GM23338 (cell line): ENCODE measurements at regions not wholly inside any gene's neighbourhood (a gene's known extent, or its start where the extent isn't known, plus 50 kb on each side); places are given as distances from the start of the nearest gene placed in this dataset.

Experiments used
- ATAC-seq: fragments of 200-7000 bp; cut with Tn5 transposase; 3 replicates; pipeline ENCODE4 v1.9.1; 2020
- DNase-seq: peaks from one replicate; pipeline ENCODE4 v3.0.0-alpha.2; 2015; ENCODE audit warnings: low spot score
- H2AFZ ChIP-seq: fragments of 200-600 bp; sonication (generic); 2 replicates; pipeline ENCODE4 v1.8.0; 2016; ENCODE audit warnings: antibody characterized with exemption, mild to moderate bottlenecking, moderate library complexity
- H3F3A ChIP-seq: fragments of 200-600 bp; sonication (generic); replicated peaks from 2 replicates; pipeline ENCODE4 v1.8.0; 2017; ENCODE audit warnings: antibody characterized with exemption, mixed run types, low read depth
- H3K27ac ChIP-seq: fragments of 200-600 bp; sonication (generic); 2 replicates; pipeline ENCODE4 v1.6.1; 2016; ENCODE audit warnings: low read depth
- H3K27me3 ChIP-seq: fragments of 200-600 bp; sonication (generic); 2 replicates; pipeline ENCODE4 v1.8.0; 2016; ENCODE audit warnings: mild to moderate bottlenecking, mixed run types, moderate library complexity; ENCODE audit not compliant: insufficient read depth
- H3K36me3 ChIP-seq: fragments of 200-600 bp; sonication (generic); 2 replicates; pipeline ENCODE4 v1.8.0; 2016; ENCODE audit warnings: mild to moderate bottlenecking; ENCODE audit not compliant: insufficient read depth
- H3K4me1 ChIP-seq: fragments of 200-600 bp; sonication (generic); 2 replicates; pipeline ENCODE4 v1.8.0; 2016; ENCODE audit warnings: mild to moderate bottlenecking, moderate library complexity; ENCODE audit not compliant: insufficient read depth
- H3K4me2 ChIP-seq: fragments of 200-600 bp; sonication (generic); 2 replicates; pipeline ENCODE4 v1.7.1; 2017; ENCODE audit warnings: mixed run types
- H3K4me3 ChIP-seq: fragments of 200-600 bp; sonication (generic); 2 replicates; pipeline ENCODE4 v1.6.1; 2016; ENCODE audit warnings: mixed run types
- H3K79me2 ChIP-seq: fragments of 200-600 bp; sonication (generic); replicated peaks from 2 replicates; pipeline ENCODE4 v1.8.0; 2017; ENCODE audit warnings: mild to moderate bottlenecking; ENCODE audit not compliant: insufficient read depth
- H3K9me2 ChIP-seq: fragments of 200-600 bp; sonication (generic); 2 replicates; pipeline ENCODE4 v1.8.0; 2017; ENCODE audit not compliant: insufficient read depth
- H4K20me1 ChIP-seq: fragments of 200-600 bp; sonication (generic); replicated peaks from 2 replicates; pipeline ENCODE4 v1.8.0; 2017; ENCODE audit warnings: mild to moderate bottlenecking; ENCODE audit not compliant: insufficient read depth
- H3K27ac Mint-ChIP-seq: 2 replicates; pipeline ENCODE4 v1.8.0; 2020; ENCODE audit warnings: inconsistent platforms, mild to moderate bottlenecking, moderate library complexity, mixed read lengths
- H3K27me3 Mint-ChIP-seq: 3 replicates; pipeline ENCODE4 v1.8.0; 2022; ENCODE audit warnings: low read depth, mild to moderate bottlenecking, moderate library complexity, mixed read lengths, inconsistent platforms; ENCODE audit not compliant: insufficient read depth, poor library complexity
- H3K36me3 Mint-ChIP-seq: 3 replicates; pipeline ENCODE4 v1.8.0; 2021; ENCODE audit warnings: low read depth, mild to moderate bottlenecking, inconsistent platforms, moderate library complexity, mixed read lengths
- H3K4me1 Mint-ChIP-seq: 3 replicates; pipeline ENCODE4 v1.8.0; 2020; ENCODE audit warnings: mild to moderate bottlenecking, inconsistent platforms, mixed read lengths
- H3K4me3 Mint-ChIP-seq: 3 replicates; pipeline ENCODE4 v1.8.0; 2021; ENCODE audit warnings: moderate library complexity, mild to moderate bottlenecking, inconsistent platforms, mixed read lengths
- H3K9me3 Mint-ChIP-seq: 3 replicates; pipeline ENCODE4 v1.8.0; 2020; ENCODE audit warnings: moderate library complexity, mild to moderate bottlenecking, inconsistent platforms, mixed read lengths
- CREB1 ChIP-seq: fragments of 250-450 bp; sonication (Bioruptor Pico); IDR thresholded peaks from 2 replicates; pipeline ENCODE4 v1.5.0; 2020; ENCODE audit warnings: low read depth, mild to moderate bottlenecking, moderate library complexity
- CTCF ChIP-seq, 2 experiments: fragments of 200-600 bp in 1 of 2; sonication (generic) in 1 of 2; conservative IDR thresholded peaks; 2 replicates each; pipeline versions ENCODE4 v1.5.1 to v1.6.1; 2016 to 2017; ENCODE audit warnings: antibody characterized with exemption in 2 of 2, low read depth in 2 of 2, mild to moderate bottlenecking in 2 of 2, moderate library complexity in 1 of 2
- ETS1 ChIP-seq: IDR thresholded peaks from 2 replicates; pipeline ENCODE4 v1.6.1; 2016; ENCODE audit warnings: antibody characterized with exemption
- EZH2 ChIP-seq: fragments of 200-600 bp; sonication (generic); IDR thresholded peaks from one replicate; pipeline ENCODE4 v1.8.0; 2017; ENCODE audit warnings: antibody characterized with exemption, mild to moderate bottlenecking, low read depth; ENCODE audit not compliant: unreplicated experiment
- EZH2phosphoT487 ChIP-seq: fragments of 200-600 bp; sonication (generic); IDR thresholded peaks from one replicate; pipeline ENCODE4 v1.8.1; 2018; ENCODE audit warnings: antibody characterized with exemption; ENCODE audit not compliant: unreplicated experiment
- JUNB ChIP-seq: IDR thresholded peaks from one replicate; pipeline ENCODE4 v1.6.1; 2016; ENCODE audit warnings: antibody characterized with exemption; ENCODE audit not compliant: unreplicated experiment
- NANOG ChIP-seq: IDR thresholded peaks from 2 replicates; pipeline ENCODE4 v1.6.1; 2016; ENCODE audit warnings: antibody characterized with exemption, borderline replicate concordance
- POLR2AphosphoS5 ChIP-seq: IDR thresholded peaks from 2 replicates; pipeline ENCODE4 v1.6.1; 2016; ENCODE audit warnings: antibody characterized with exemption, low read depth
- REST ChIP-seq: IDR thresholded peaks from one replicate; pipeline ENCODE4 v1.6.1; 2018; ENCODE audit warnings: antibody characterized with exemption; ENCODE audit not compliant: unreplicated experiment
- STAT1 ChIP-seq: IDR thresholded peaks from one replicate; pipeline ENCODE4 v1.6.1; 2016; ENCODE audit warnings: antibody characterized with exemption; ENCODE audit not compliant: unreplicated experiment
- ZNF114 ChIP-seq: fragments of 250-450 bp; sonication (Bioruptor Pico); IDR thresholded peaks from 2 replicates; pipeline ENCODE4 v1.5.0; 2020; ENCODE audit warnings: mild to moderate bottlenecking, moderate library complexity
- ZNF331 ChIP-seq: fragments of 250-450 bp; sonication (Bioruptor Pico); IDR thresholded peaks from 2 replicates; pipeline ENCODE4 v1.5.0; 2020; ENCODE audit warnings: low read depth, mild to moderate bottlenecking, moderate library complexity
- ZNF462 ChIP-seq: fragments of 250-450 bp; sonication (Bioruptor Pico); IDR thresholded peaks from 2 replicates; pipeline ENCODE4 v1.5.0; 2020; ENCODE audit warnings: mild to moderate bottlenecking, moderate library complexity

GRCh38 chr15:31799715-31800321, 230.5 kb upstream of the CHRNA7 start:
- Mint-ChIP-seq H3K4me1 (0 out of 3 replicates have a peak, but pooled peaks cover 3% of the 10 kb centered on the region), H3K27ac (no peak overlapping the region), H3K9me3 (no peaks in the 10 kb centered on the region), H3K36me3 (no peaks in the 10 kb centered on the region), H3K27me3 (peaks cover 1% of the 10 kb centered on the region), H3K4me3 (no peak overlapping the region)
- Histone ChIP-seq H3K4me1 (no peaks in the 10 kb centered on the region), H3K9me2 (no peaks in the 10 kb centered on the region), H3K4me3 (no peak overlapping the region), H3K4me2 (no peak overlapping the region), H4K20me1 (no peaks in the 10 kb centered on the region), H3K79me2 (no peaks in the 10 kb centered on the region), H3F3A (no peaks in the 10 kb centered on the region), H2AFZ (no peak overlapping the region), H3K36me3 (no peaks in the 10 kb centered on the region), H3K27ac (no peak overlapping the region), H3K27me3 (no peaks in the 10 kb centered on the region)
- ATAC-seq (no peak), DNase-seq (no peak)
- no peak for TF ChIP-seq NANOG
- no peak for TF ChIP-seq EZH2
- no peak for TF ChIP-seq STAT1
- no peak for TF ChIP-seq ZNF331 (CRISPR knock-in tag)
- no peak for TF ChIP-seq JUNB
- no peak for TF ChIP-seq CTCF (conservative IDR thresholded peaks at IDR 0.05; ENCODE audit: low read depth in 2 of 2)
- TF ChIP-seq POLR2AphosphoS5: no peak
- TF ChIP-seq ETS1: no peak
- TF ChIP-seq ZNF462 (CRISPR knock-in tag): no peak
- TF ChIP-seq ZNF114 (CRISPR knock-in tag): no peak
- no peak for TF ChIP-seq REST
- no peak for TF ChIP-seq EZH2phosphoT487
- no peak for TF ChIP-seq CREB1 (CRISPR knock-in tag)
